GM12878 (cell line): ENCODE measurements at regions not wholly inside any gene's neighbourhood (a gene's known extent, or its start where the extent isn't known, plus 50 kb on each side); places are given as distances from the start of the nearest gene placed in this dataset.

Source experiments
- ATAC-seq: fragments of 200-7000 bp; cut with Tn5 transposase; 3 replicates; pipeline ENCODE4 v1.9.1; 2020; ENCODE audit warnings: mild to moderate bottlenecking, moderate library complexity
- BruUV-seq: library from RNA; stranded (reverse); fragments of 400-500 nt; replicated peaks from 2 replicates; lab custom pipeline; 2021; lab: Mats Ljungman, UMichigan
- CTCF ChIA-PET: fragments of 300-600 bp; sonication (Branson Sonifier 250); formaldehyde crosslinking; extraction: SDS; loops from one replicate; lab custom pipeline; 2021; ENCODE audit warnings: inconsistent platforms; lab: Yijun Ruan, JAX
- POLR2A ChIA-PET: fragments of 350-600 bp; formaldehyde crosslinking; extraction: SDS; loops from one replicate; lab custom pipeline; 2021; ENCODE audit warnings: inconsistent platforms; lab: Charles Lee
- RAD21 ChIA-PET: fragments of 300-600 bp; sonication (Branson Sonifier 250); formaldehyde crosslinking; loops from one replicate; lab custom pipeline; 2023; ENCODE audit warnings: antibody characterized with exemption; ENCODE audit not compliant: unreplicated experiment; lab: Charles Lee
- SMC1A ChIA-PET: fragments of 300-600 bp; sonication (Branson Sonifier 250); formaldehyde crosslinking; loops from one replicate; lab custom pipeline; 2023; ENCODE audit not compliant: unreplicated experiment, uncharacterized antibody; lab: Charles Lee
- DNase-seq: peaks from one replicate; pipeline ENCODE4 v3.0.0-alpha.2; 2011; ENCODE audit warnings: low read depth, low spot score
- FAIRE-seq: peaks from 3 replicates; lab custom pipeline; 2011; peaks lifted over from hg19 to GRCh38; lab: Jason Lieb, UNC
- H2AFZ ChIP-seq: 2 replicates; pipeline ENCODE4 v1.6.0; 2011; ENCODE audit warnings: low read depth, low read length, control low read depth; ENCODE audit not compliant: control insufficient read depth
- H3K27ac ChIP-seq: 2 replicates; pipeline ENCODE4 v1.5.1; 2011; ENCODE audit warnings: control low read depth; ENCODE audit not compliant: control insufficient read depth, insufficient read depth
- H3K27me3 ChIP-seq, 2 experiments: replicated peaks in 1 of 2; 2 replicates each; pipeline versions ENCODE4 v1.6.0 to v1.6.1; 2011; ENCODE audit warnings: low read length in 1 of 2; ENCODE audit not compliant: control insufficient read depth in 2 of 2, insufficient read depth in 2 of 2
- H3K36me3 ChIP-seq, 2 experiments: 2 replicates each; pipeline ENCODE4 v1.5.1; 2011; ENCODE audit warnings: low read length in 1 of 2; ENCODE audit not compliant: control insufficient read depth in 2 of 2, insufficient read depth in 2 of 2
- H3K4me1 ChIP-seq: 2 replicates; pipeline ENCODE4 v1.6.1; 2011; ENCODE audit warnings: mild to moderate bottlenecking, low read length, moderate library complexity, mixed read lengths; ENCODE audit not compliant: control insufficient read depth, insufficient read depth
- H3K4me2 ChIP-seq: 2 replicates; pipeline ENCODE4 v1.6.0; 2011; ENCODE audit warnings: control low read depth; ENCODE audit not compliant: control insufficient read depth, insufficient read depth
- H3K4me3 ChIP-seq: fragments of 200-600 bp; sonication (generic); 2 replicates; pipeline ENCODE4 v1.5.1; 2016
- H3K79me2 ChIP-seq: 2 replicates; pipeline ENCODE4 v1.6.0; 2011; ENCODE audit warnings: low read length; ENCODE audit not compliant: control insufficient read depth, insufficient read depth
- H3K9ac ChIP-seq: 2 replicates; pipeline ENCODE4 v1.8.0; 2011; ENCODE audit warnings: low read length, control low read depth, mixed read lengths; ENCODE audit not compliant: control insufficient read depth, insufficient read depth
- H3K9me3 ChIP-seq: replicated peaks from 3 replicates; pipeline ENCODE4 v1.5.1; 2011; ENCODE audit warnings: mild to moderate bottlenecking, low read length; ENCODE audit not compliant: control insufficient read depth, insufficient read depth
- H4K20me1 ChIP-seq: 2 replicates; pipeline ENCODE4 v1.6.0; 2011; ENCODE audit not compliant: control insufficient read depth, insufficient read depth
- BMI1 ChIP-seq: fragments of 450-650 bp; IDR thresholded peaks from 2 replicates; pipeline ENCODE4 v1.6.1; 2016; ENCODE audit warnings: mild to moderate bottlenecking, moderate library complexity, borderline replicate concordance
- CREB1 ChIP-seq: IDR thresholded peaks from 2 replicates; pipeline ENCODE4 v1.6.1; 2012; ENCODE audit warnings: low read depth, mild to moderate bottlenecking, inconsistent platforms
- CREM ChIP-seq: IDR thresholded peaks from 2 replicates; pipeline ENCODE4 v1.6.1; 2014; ENCODE audit warnings: antibody characterized with exemption, low read depth
- ELK1 ChIP-seq: IDR thresholded peaks from 2 replicates; pipeline ENCODE4 v1.6.1; 2012; ENCODE audit warnings: low read depth, low read length, improper control_type of control experiment
- EZH2 ChIP-seq: IDR thresholded peaks from 2 replicates; pipeline ENCODE4 v1.6.1; 2012; ENCODE audit warnings: low read depth, mild to moderate bottlenecking, control low read depth, inconsistent platforms, low read length, borderline replicate concordance; ENCODE audit not compliant: control insufficient read depth
- HDAC2 ChIP-seq: fragments of 200-600 bp; sonication (generic); IDR thresholded peaks from 2 replicates; pipeline ENCODE4 v1.6.1; 2017
- JUNB ChIP-seq: IDR thresholded peaks from 2 replicates; pipeline ENCODE4 v1.6.1; 2016; ENCODE audit warnings: antibody characterized with exemption, mild to moderate bottlenecking
- KLF5 ChIP-seq: fragments of 450-650 bp; IDR thresholded peaks from 2 replicates; pipeline ENCODE4 v1.6.1; 2014; ENCODE audit warnings: mild to moderate bottlenecking; ENCODE audit not compliant: partially characterized antibody
- MAX ChIP-seq: IDR thresholded peaks from 2 replicates; pipeline ENCODE4 v1.6.1; 2012; ENCODE audit warnings: low read depth, low read length, improper control_type of control experiment
- NR2C1 ChIP-seq: fragments of 450-650 bp; IDR thresholded peaks from 2 replicates; pipeline ENCODE4 v1.6.1; 2017; ENCODE audit warnings: antibody characterized with exemption, mild to moderate bottlenecking, moderate library complexity
- NRF1 ChIP-seq: conservative IDR thresholded peaks from 2 replicates; pipeline ENCODE4 v1.6.1; 2011; ENCODE audit warnings: mild to moderate bottlenecking, low read depth, low read length, improper control_type of control experiment
- RAD21 ChIP-seq: IDR thresholded peaks from 2 replicates; pipeline ENCODE4 v1.6.1; 2011; ENCODE audit warnings: mild to moderate bottlenecking, low read depth, low read length, moderate library complexity; ENCODE audit not compliant: insufficient read depth
- RBBP5 ChIP-seq: fragments of 200-600 bp; sonication (generic); conservative IDR thresholded peaks from 2 replicates; pipeline ENCODE4 v1.6.1; 2016
- SMARCA5 ChIP-seq: fragments of 450-650 bp; IDR thresholded peaks from 2 replicates; pipeline ENCODE4 v1.6.1; 2017; ENCODE audit warnings: mild to moderate bottlenecking
- SP1 ChIP-seq: IDR thresholded peaks from one replicate; pipeline ENCODE4 v1.6.1; 2011; ENCODE audit warnings: low read depth, low read length
- STAT3 ChIP-seq: IDR thresholded peaks from 2 replicates; pipeline ENCODE4 v1.6.1; 2011; ENCODE audit warnings: low read depth, low read length, improper control_type of control experiment
- TARDBP ChIP-seq: IDR thresholded peaks from 2 replicates; pipeline ENCODE4 v1.6.1; 2016; ENCODE audit warnings: borderline replicate concordance
- TBL1XR1 ChIP-seq: IDR thresholded peaks from 2 replicates; pipeline ENCODE4 v1.6.1; 2012; ENCODE audit warnings: low read depth, low read length, improper control_type of control experiment
- TCF7 ChIP-seq: IDR thresholded peaks from 2 replicates; pipeline ENCODE4 v1.6.1; 2014; ENCODE audit warnings: antibody characterized with exemption, borderline replicate concordance
- ZNF217 ChIP-seq: fragments of 450-650 bp; IDR thresholded peaks from 2 replicates; pipeline ENCODE4 v1.6.1; 2017; ENCODE audit warnings: antibody characterized with exemption, mild to moderate bottlenecking
- ZNF384 ChIP-seq: IDR thresholded peaks from 2 replicates; pipeline ENCODE4 v1.6.1; 2012; ENCODE audit warnings: low read depth, mild to moderate bottlenecking, low read length, improper control_type of control experiment, borderline replicate concordance
- WGBS: methylation state at CpG from one replicate; pipeline ENCODE4 v1.1.6; 2016; ENCODE audit warnings: low lambda C conversion rate; ENCODE audit not compliant: insufficient replicate concordance, insufficient coverage; ENCODE audit errors: missing lambda C conversion rate; 5-methylcytosine and 5-hydroxymethylcytosine counted together
- in situ Hi-C: fragments of 300-500 bp; cut with MboI; formaldehyde crosslinking; loops from 9 replicates; pipeline ENCODE4 v1.14.3; 2018; ENCODE audit warnings: mixed read lengths
- intact Hi-C: fragments of 100-400 bp; cut with micrococcal nuclease; formaldehyde crosslinking; loops from one replicate; pipeline ENCODE4 v1.14.2; 2022; ENCODE audit not compliant: unreplicated experiment

GRCh38 chr4:53821179-53821851 is 230.0 kb upstream of the LNX1 start:
- intact Hi-C loops (no loop called here), in situ Hi-C loops (no loop called here)
- Histone ChIP-seq H3K4me2 (no peak overlapping the region), H4K20me1 (no peaks in the 10 kb centered on the region), H3K9me3 (no peaks in the 10 kb centered on the region), H3K79me2 (no peaks in the 10 kb centered on the region), H3K9ac (no peak overlapping the region), H3K4me3 (no peak overlapping the region), H3K27me3 (no peaks in the 10 kb centered on the region; a peak in 1 of 4 replicates), H2AFZ (no peak overlapping the region), H3K27ac (no peak overlapping the region), H3K4me1 (no peaks in the 10 kb centered on the region), H3K36me3 (no peaks in the 10 kb centered on the region)
- ChIA-PET CTCF (interaction anchor here (0.6 to 1.2 kb wide), 2 partner anchors 115 to 1393 kb away, joined by 3 to 4 read pairs; no protein-coding TSS in a partner anchor), POLR2A (no interaction called here), RAD21 (interaction anchor here (0.6 kb wide), 1 partner anchor 19 kb away, joined by 3 read pairs; no protein-coding TSS in a partner anchor), SMC1A (no interaction called here)
- ATAC-seq (no peak), FAIRE-seq (no peak), DNase-seq (no peak)
- no peak for TF ChIP-seq KLF5
- TF ChIP-seq CREM, result no peak
- TF ChIP-seq EZH2, result no peak
- no peak for TF ChIP-seq NRF1
- TF ChIP-seq NR2C1, result no peak
- TF ChIP-seq CREB1, result no peak
- no TSS peak for BruUV-seq
- 35% methylated on average over 8 of the region's 8 CpGs for WGBS

- no peaks in the 10 kb centered on the region for H3K4me1 ChIP-seq
- BruUV-seq, result no TSS peak
- ChIA-PET CTCF (interaction anchor here (0.9 kb wide), 1 partner anchor 13 kb away, joined by 3 read pairs; no protein-coding TSS in a partner anchor), RAD21 (no interaction called here), POLR2A (no interaction called here), SMC1A (no interaction called here)
- intact Hi-C loops (no loop called here), in situ Hi-C loops (no loop called here)
- FAIRE-seq (no peak), ATAC-seq (no peak), DNase-seq (no peak)
- H3K9ac ChIP-seq, result no peak overlapping the region
- H3K27me3 ChIP-seq, result no peaks in the 10 kb centered on the region; a peak in 1 of 4 replicates
- H3K36me3 ChIP-seq, result no peaks in the 10 kb centered on the region
- H3K9me3 ChIP-seq, result no peaks in the 10 kb centered on the region
- no peaks in the 10 kb centered on the region for H4K20me1 ChIP-seq
- H3K79me2 ChIP-seq, result no peaks in the 10 kb centered on the region
- WGBS, result 4% methylated on average over 5 of the region's 5 CpGs
- H3K4me2 ChIP-seq, result no peak overlapping the region
- no peak overlapping the region for H3K27ac ChIP-seq
- H2AFZ ChIP-seq, result no peak overlapping the region
- no peak overlapping the region for H3K4me3 ChIP-seq
- TF ChIP-seq SP1 (no peak), ZNF384 (no peak), ELK1 (no peak), RBBP5 (no peak), STAT3 (no peak), BMI1 (no peak), TARDBP (no peak), RAD21 (no peak), ZNF217 (no peak), TCF7 (no peak), TBL1XR1 (no peak), JUNB (no peak), HDAC2 (no peak), SMARCA5 (no peak), MAX (no peak)
Measured at GRCh38 chr4:53818104-53818503, 226.8 kb upstream of the LNX1 start.
